Left lung (tissue), 4 donors: ENCODE measurements at regions not wholly inside any gene's neighbourhood (a gene's known extent, or its start where the extent isn't known, plus 50 kb on each side); places are given as distances from the start of the nearest gene placed in this dataset.
A peak's percentile ranks its signal among the peaks of the same experiment; 100 is the strongest.
"Not testable (repeated sequence)": the region's sequence is repeated elsewhere in the genome, so short reads cannot be mapped to it uniquely, and the experiment has no call there.

ENCODE experiments used
- ATAC-seq: fragments of 200-7000 bp; cut with Tn5 transposase; one replicate; pipeline ENCODE4 v1.9.1; 2020; ENCODE audit warnings: moderate library complexity
- DNase-seq, 4 donors: peaks; one replicate each; pipeline ENCODE4 v3.0.0-alpha.2; 2013 to 2020
- H3K27ac ChIP-seq, 2 donors: fragments of 200-600 bp; sonication (generic) in 1 of 2; one replicate each; pipeline versions ENCODE4 v1.5.0 to v1.8.0; 2020 to 2021
- H3K27me3 ChIP-seq, 2 donors: fragments of 200-600 bp; sonication (generic) in 1 of 2; one replicate each; pipeline versions ENCODE4 v1.5.0 to v1.8.0; 2020 to 2021
- H3K36me3 ChIP-seq, 2 donors: fragments of 200-600 bp; sonication (generic) in 1 of 2; one replicate each; pipeline versions ENCODE4 v1.5.0 to v1.8.0; 2020 to 2021
- H3K4me1 ChIP-seq, 2 donors: fragments of 200-600 bp; one replicate each; pipeline ENCODE4 v1.8.0; 2021
- H3K4me3 ChIP-seq, 2 donors: fragments of 200-600 bp; sonication (generic) in 1 of 2; one replicate each; pipeline versions ENCODE4 v1.5.0 to v1.8.0; 2020 to 2021; ENCODE audit warnings: mild to moderate bottlenecking in 1 of 2
- H3K9me3 ChIP-seq, 2 donors: fragments of 200-600 bp; sonication (generic) in 1 of 2; one replicate each; pipeline versions ENCODE4 v1.5.0 to v1.8.0; 2020 to 2021
- intact Hi-C, 2 donors: fragments of 100-400 bp; cut with DNase I; formaldehyde crosslinking; loops; one replicate each; pipeline versions ENCODE4 v1.11.2 to v1.14.2; 2022
- TF ChIP-seq, protein P1 (sequence below), 2 donors: fragments of 200-600 bp; sonication (generic) in 1 of 2; IDR thresholded peaks; one replicate each; pipeline versions ENCODE4 v1.5.0 to v1.8.0; 2021; ENCODE audit warnings: antibody characterized with exemption in 2 of 2
- donor health status: DM: no; HTN: yes; CAD: no.
- donor health status: DM: no; HTN: no; CAD: no.

GRCh38 chr6:21935561-21936028 is 342.0 kb downstream of the SOX4 start:
- DNase-seq (peak in 1 of 4 donors; percentile 42), ATAC-seq (peak; percentile 88)
- H3K36me3 ChIP-seq, result no peaks in the 10 kb centered on the region
- intact Hi-C loops, result loop anchor here in 1 of 2 donors (10.0 kb wide), 1 partner anchor 341 kb away; the partner anchor contains the start of gene SOX4
- H3K9me3 ChIP-seq, result no peaks in the 10 kb centered on the region
- TF ChIP-seq, protein P1, sequence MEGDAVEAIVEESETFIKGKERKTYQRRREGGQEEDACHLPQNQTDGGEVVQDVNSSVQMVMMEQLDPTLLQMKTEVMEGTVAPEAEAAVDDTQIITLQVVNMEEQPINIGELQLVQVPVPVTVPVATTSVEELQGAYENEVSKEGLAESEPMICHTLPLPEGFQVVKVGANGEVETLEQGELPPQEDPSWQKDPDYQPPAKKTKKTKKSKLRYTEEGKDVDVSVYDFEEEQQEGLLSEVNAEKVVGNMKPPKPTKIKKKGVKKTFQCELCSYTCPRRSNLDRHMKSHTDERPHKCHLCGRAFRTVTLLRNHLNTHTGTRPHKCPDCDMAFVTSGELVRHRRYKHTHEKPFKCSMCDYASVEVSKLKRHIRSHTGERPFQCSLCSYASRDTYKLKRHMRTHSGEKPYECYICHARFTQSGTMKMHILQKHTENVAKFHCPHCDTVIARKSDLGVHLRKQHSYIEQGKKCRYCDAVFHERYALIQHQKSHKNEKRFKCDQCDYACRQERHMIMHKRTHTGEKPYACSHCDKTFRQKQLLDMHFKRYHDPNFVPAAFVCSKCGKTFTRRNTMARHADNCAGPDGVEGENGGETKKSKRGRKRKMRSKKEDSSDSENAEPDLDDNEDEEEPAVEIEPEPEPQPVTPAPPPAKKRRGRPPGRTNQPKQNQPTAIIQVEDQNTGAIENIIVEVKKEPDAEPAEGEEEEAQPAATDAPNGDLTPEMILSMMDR (IDR thresholded peaks at IDR 0.05), result peak; percentile 48 to 60
- H3K4me1 ChIP-seq, result no peaks in the 10 kb centered on the region
- no peak overlapping the region for H3K4me3 ChIP-seq
- H3K27ac ChIP-seq, result no peak overlapping the region
- H3K27me3 ChIP-seq, result no peaks in the 10 kb centered on the region

DNA sequence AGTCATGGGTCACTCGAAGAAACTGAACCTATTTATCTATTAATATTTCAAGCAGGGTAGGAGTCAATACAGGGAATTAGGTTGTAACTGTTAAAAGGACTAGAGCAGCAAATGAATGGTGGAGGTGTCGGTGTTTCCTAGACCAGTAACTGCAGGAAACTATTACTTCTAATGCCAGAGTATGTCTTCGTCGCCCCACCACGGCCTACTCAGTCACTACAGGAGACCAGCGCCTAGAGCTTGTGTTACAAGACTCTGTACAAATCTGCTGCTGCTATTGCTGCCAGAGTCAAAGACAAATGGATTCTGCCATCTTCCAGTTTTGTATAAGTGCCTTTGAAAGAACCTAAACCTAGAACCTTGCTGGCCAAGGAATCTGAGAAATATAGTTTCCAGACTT is 343.9 kb downstream of the SOX4 start:
- no peak for ATAC-seq
- TF ChIP-seq, protein P1 (IDR thresholded peaks at IDR 0.05), result no peak

GRCh38 chr6:21939066-21939465 is 345.5 kb downstream of the SOX4 start:
- H3K27ac ChIP-seq, H3K4me3 ChIP-seq, H3K36me3 ChIP-seq, H3K27me3 ChIP-seq, H3K9me3 ChIP-seq, ATAC-seq, H3K4me1 ChIP-seq, DNase-seq: not testable (repeated sequence)
- intact Hi-C loops, result loop anchor here in 1 of 2 donors (10.0 kb wide), 1 partner anchor 344 kb away; the partner anchor contains the start of gene SOX4

More for the DNA sequence above, 343.9 kb downstream of the SOX4 start:
- Histone ChIP-seq H3K27me3 (no peaks in the 10 kb centered on the region), H3K9me3 (no peaks in the 10 kb centered on the region), H3K27ac (no peak overlapping the region), H3K36me3 (no peaks in the 10 kb centered on the region), H3K4me1 (no peaks in the 10 kb centered on the region), H3K4me3 (no peak overlapping the region)
- intact Hi-C loops, result loop anchor here in 1 of 2 donors (10.0 kb wide), 1 partner anchor 343 kb away; the partner anchor contains the start of gene SOX4
- DNase-seq, result no peak

- Histone ChIP-seq H3K27ac (no peak overlapping the region), H3K36me3 (no peaks in the 10 kb centered on the region), H3K4me3 (no peak overlapping the region), H3K27me3 (no peaks in the 10 kb centered on the region), H3K9me3 (no peaks in the 10 kb centered on the region), H3K4me1 (peaks cover 0 to 3% of the 10 kb centered on the region in 2 donors)
- TF ChIP-seq, protein P1 (IDR thresholded peaks at IDR 0.05), result no peak
- ATAC-seq, result no peak
- intact Hi-C loops, result no loop called here
- DNase-seq, result no peak
Observed at GRCh38 chr6:21941926-21942325, 348.4 kb downstream of the SOX4 start.

DNA sequence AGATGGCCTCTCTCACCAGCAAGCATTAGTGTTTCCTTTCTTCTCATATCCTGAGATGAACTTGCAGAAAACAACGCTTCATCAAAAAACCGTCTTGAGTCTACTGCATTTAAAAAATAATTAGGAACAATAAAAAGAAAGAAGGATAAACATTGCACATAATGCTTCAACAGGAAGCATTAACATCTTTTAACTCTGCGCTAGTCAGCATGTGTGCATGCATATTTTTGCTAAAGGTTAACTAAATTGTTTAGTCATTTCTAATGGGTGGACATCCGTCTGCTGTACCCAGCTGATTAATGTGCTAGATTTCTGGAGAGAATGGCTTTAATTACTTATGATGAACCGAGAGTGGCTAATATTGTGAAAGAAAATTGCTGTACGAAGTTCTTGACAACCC is 349.3 kb downstream of the SOX4 start:
- Histone ChIP-seq H3K27me3 (no peaks in the 10 kb centered on the region), H3K4me1 (peaks cover 4 to 5% of the 10 kb centered on the region in 2 donors), H3K27ac (peak overlapping the region in 1 of 2 donors; percentile 10), H3K9me3 (no peaks in the 10 kb centered on the region), H3K4me3 (no peak overlapping the region), H3K36me3 (no peaks in the 10 kb centered on the region)
- ATAC-seq, result no peak
- no peak for DNase-seq
- TF ChIP-seq, protein P1 (IDR thresholded peaks at IDR 0.05), result no peak
- intact Hi-C loops, result no loop called here

- H3K27ac ChIP-seq, result no peak overlapping the region
- ATAC-seq (no peak), DNase-seq (no peak)
- no peaks in the 10 kb centered on the region for H3K36me3 ChIP-seq
- TF ChIP-seq, protein P1 (IDR thresholded peaks at IDR 0.05), result no peak
- H3K9me3 ChIP-seq, result no peaks in the 10 kb centered on the region
- intact Hi-C loops, result no loop called here
- H3K4me3 ChIP-seq, result no peak overlapping the region
- H3K27me3 ChIP-seq, result no peaks in the 10 kb centered on the region
- H3K4me1 ChIP-seq, result peaks cover 15 to 21% of the 10 kb centered on the region in 2 donors
Observed at GRCh38 chr6:21946298-21946783, 350.5 kb downstream of the PRL start.

DNA sequence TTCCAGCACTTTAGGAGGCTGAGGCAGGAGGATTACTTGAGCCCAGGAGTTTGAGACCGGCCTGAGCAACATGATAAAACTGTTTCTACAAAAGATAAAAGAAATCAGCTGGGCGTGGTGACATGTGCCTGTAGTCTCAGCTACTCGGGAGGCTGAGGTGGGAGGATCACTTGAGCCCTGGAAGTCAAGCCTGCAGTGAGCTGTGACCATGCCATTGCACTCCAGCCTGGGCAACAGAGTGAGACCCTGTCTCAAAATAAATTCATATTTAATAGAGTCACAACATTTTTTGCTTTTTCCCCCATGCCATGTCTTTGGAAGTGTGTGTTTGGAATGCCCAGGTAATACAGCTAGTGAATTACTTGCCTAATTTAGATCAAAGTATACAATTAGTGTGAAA is 349.6 kb downstream of the PRL start:
- DNase-seq, H3K4me3 ChIP-seq, ATAC-seq, intact Hi-C loops, H3K36me3 ChIP-seq, H3K27ac ChIP-seq, H3K9me3 ChIP-seq, H3K27me3 ChIP-seq: not testable (repeated sequence)
- H3K4me1 ChIP-seq, result peaks cover 15 to 21% of the 10 kb centered on the region in 2 donors
